ENCODE measurements at regions not wholly inside any gene's neighbourhood (a gene's known extent, or its start where the extent isn't known, plus 50 kb on each side); places are given as distances from the start of the nearest gene placed in this dataset.

GRCh38 chr2:216757532-216757931, 62.2 kb upstream of the IGFBP5 start:
- Histone ChIP-seq H3K9ac (ENCODE audit: low read length) (no peak overlapping the region), H3K36me3 (ENCODE audit: control insufficient read depth in 1 of 2, insufficient read depth in 2 of 2, low read length in 2 of 2) (no peaks in the 10 kb centered on the region), H3K27me3 (ENCODE audit: insufficient read depth, low read length) (peaks cover 72% of the 10 kb centered on the region), H3K9me2 (ENCODE audit: insufficient read depth) (no peaks in the 10 kb centered on the region), H3K9me3 (ENCODE audit: control insufficient read depth in 1 of 2, insufficient read depth in 1 of 2, low read depth in 1 of 2, low read length in 2 of 2) (no peaks in the 10 kb centered on the region), H3K27ac (ENCODE audit: low read depth, low read length) (no peak overlapping the region), H2AFZ (ENCODE audit: low read depth, low read length, poor library complexity, severe bottlenecking) (no peak overlapping the region), H3K4me3 (replicated peaks in 1 of 2; ENCODE audit: low read depth in 1 of 2, low read length in 2 of 2) (no peak overlapping the region), H3K79me2 (ENCODE audit: insufficient read depth, low read length) (no peaks in the 10 kb centered on the region), H3K4me2 (ENCODE audit: low read length) (no peak overlapping the region), H4K20me1 (ENCODE audit: insufficient read depth) (no peaks in the 10 kb centered on the region), H3K4me1 (ENCODE audit: control insufficient read depth in 1 of 2, insufficient read depth in 2 of 2, low read length in 2 of 2) (no peaks in the 10 kb centered on the region)
- ATAC-seq (no peak), DNase-seq (ENCODE audit: low read depth, low spot score) (no peak)
- ChIA-PET CTCF (no interaction called here), RAD21 (ENCODE audit: low non-redundant PET in 1 of 2, low total read pairs in 2 of 2, uncharacterized antibody in 2 of 2, unreplicated experiment in 2 of 2) (no interaction called here), POLR2A (no interaction called here)
- no TSS peak for BruUV-seq (replicated peaks)
- TF ChIP-seq CBX3 (IDR thresholded peaks at IDR 0.05; ENCODE audit: low read depth) (no peak), JUND (IDR thresholded peaks at IDR 0.05) (no peak), EZH2 (IDR thresholded peaks at IDR 0.05) (no peak), CTCF (IDR thresholded peaks at IDR 0.05 in 2 of 3, conservative IDR thresholded peaks at IDR 0.05 in 1 of 3; ENCODE audit: borderline replicate concordance in 1 of 3, insufficient read depth in 1 of 3, low read depth in 2 of 3, low read length in 2 of 3) (no peak), EGR1 (IDR thresholded peaks at IDR 0.05; ENCODE audit: low read depth) (no peak), FOSL1 (IDR thresholded peaks at IDR 0.05; ENCODE audit: low read depth) (no peak), TCF7L2 (IDR thresholded peaks at IDR 0.05; ENCODE audit: borderline replicate concordance, extremely low read depth, insufficient read depth, insufficient read length) (no peak), ZBTB33 (IDR thresholded peaks at IDR 0.05; ENCODE audit: extremely low read depth, insufficient replicate concordance, low read length) (no peak), POLR2AphosphoS5 (IDR thresholded peaks at IDR 0.05; ENCODE audit: low read depth, low read length) (no peak), ELF1 (IDR thresholded peaks at IDR 0.05; ENCODE audit: borderline replicate concordance, low read depth) (no peak)
- intact Hi-C loops (cut with micrococcal nuclease), result no loop called here

Data from HCT116 (cell line).